ENCODE measurements at regions not wholly inside any gene's neighbourhood (a gene's known extent, or its start where the extent isn't known, plus 50 kb on each side); places are given as distances from the start of the nearest gene placed in this dataset.

GRCh38 chr1:208743361-208743760 lies 499.2 kb upstream of the PLXNA2 start:
- Histone ChIP-seq H3K27ac (ENCODE audit: low read depth in 1 of 2, low read length in 2 of 2) (no peak overlapping the region), H3K27me3 (ENCODE audit: control insufficient read depth in 1 of 2, insufficient read depth in 2 of 2, low read length in 2 of 2) (no peaks in the 10 kb centered on the region), H3K4me3 (ENCODE audit: low read length) (no peak overlapping the region), H3K36me3 (ENCODE audit: insufficient read depth, low read length) (no peaks in the 10 kb centered on the region), H3K9me3 (ENCODE audit: control insufficient read depth in 1 of 2, insufficient read depth in 1 of 2, low read length in 2 of 2) (peaks cover 0 to 13% of the 10 kb centered on the region in 2 experiments), H3K4me1 (ENCODE audit: insufficient read depth, low read length) (no peaks in the 10 kb centered on the region)
- ChIA-PET CTCF (no interaction called here), POLR2A (no interaction called here)
- no peaks in the 10 kb centered on the region for H3K4me1 Mint-ChIP-seq (ENCODE audit: low read depth)
- intact Hi-C loops (cut with DNase I, micrococcal nuclease) = no loop called here
- TF ChIP-seq CTCF (IDR thresholded peaks at IDR 0.05) = no peak
- ATAC-seq (ENCODE audit: poor library complexity) (no peak), DNase-seq (no peak)
- no peaks in the 10 kb centered on the region for H3K27me3 Mint-ChIP-seq
- H3K9me3 Mint-ChIP-seq = peaks cover 11% of the 10 kb centered on the region
- H3K4me3 Mint-ChIP-seq = no peak overlapping the region
- H3K27ac Mint-ChIP-seq = no peak overlapping the region
- H3K36me3 Mint-ChIP-seq (ENCODE audit: low read depth) = no peaks in the 10 kb centered on the region

- CTCF ChIA-PET = no interaction called here
- Mint-ChIP-seq H3K4me3 (no peak overlapping the region), H3K4me1 (ENCODE audit: low read depth) (no peaks in the 10 kb centered on the region), H3K9me3 (peaks cover 11% of the 10 kb centered on the region), H3K36me3 (ENCODE audit: low read depth) (no peaks in the 10 kb centered on the region), H3K27me3 (no peaks in the 10 kb centered on the region), H3K27ac (no peak overlapping the region)
- DNase-seq (no peak), ATAC-seq (ENCODE audit: poor library complexity) (no peak)
- intact Hi-C loops (cut with DNase I, micrococcal nuclease) = no loop called here
- Histone ChIP-seq H3K9me3 (ENCODE audit: control insufficient read depth in 1 of 2, insufficient read depth in 1 of 2, low read length in 2 of 2) (no peaks in the 10 kb centered on the region), H3K27ac (ENCODE audit: low read depth in 1 of 2, low read length in 2 of 2) (no peak overlapping the region), H3K4me1 (ENCODE audit: insufficient read depth, low read length) (no peaks in the 10 kb centered on the region), H3K27me3 (ENCODE audit: control insufficient read depth in 1 of 2, insufficient read depth in 2 of 2, low read length in 2 of 2) (peaks cover 0 to 6% of the 10 kb centered on the region in 2 experiments), H3K36me3 (ENCODE audit: insufficient read depth, low read length) (no peaks in the 10 kb centered on the region), H3K4me3 (ENCODE audit: low read length) (no peak overlapping the region)
- no peak for TF ChIP-seq CTCF (IDR thresholded peaks at IDR 0.05)
- POLR2A ChIA-PET = no interaction called here
Observed at GRCh38 chr1:208747979-208748378, 503.8 kb upstream of the PLXNA2 start.

- intact Hi-C loops (cut with DNase I, micrococcal nuclease) = no loop called here
- H3K4me3 ChIP-seq (ENCODE audit: low read length) = no peak overlapping the region
- H3K27me3 Mint-ChIP-seq = no peaks in the 10 kb centered on the region
- H3K27ac Mint-ChIP-seq = no peak overlapping the region
- H3K4me1 ChIP-seq (ENCODE audit: insufficient read depth, low read length) = no peaks in the 10 kb centered on the region
- H3K9me3 ChIP-seq (ENCODE audit: control insufficient read depth in 1 of 2, insufficient read depth in 1 of 2, low read length in 2 of 2) = no peaks in the 10 kb centered on the region
- CTCF ChIA-PET = no interaction called here
- H3K36me3 ChIP-seq (ENCODE audit: insufficient read depth, low read length) = no peaks in the 10 kb centered on the region
- no peak for DNase-seq
- H3K27ac ChIP-seq (ENCODE audit: low read depth in 1 of 2, low read length in 2 of 2) = no peak overlapping the region
- H3K4me3 Mint-ChIP-seq = no peak overlapping the region
- no peaks in the 10 kb centered on the region for H3K4me1 Mint-ChIP-seq (ENCODE audit: low read depth)
- TF ChIP-seq CTCF (IDR thresholded peaks at IDR 0.05) = no peak
- H3K27me3 ChIP-seq (ENCODE audit: control insufficient read depth in 1 of 2, insufficient read depth in 2 of 2, low read length in 2 of 2) = peaks cover 0 to 6% of the 10 kb centered on the region in 2 experiments
- ATAC-seq (ENCODE audit: poor library complexity) = no peak
- H3K36me3 Mint-ChIP-seq (ENCODE audit: low read depth) = no peaks in the 10 kb centered on the region
- POLR2A ChIA-PET = no interaction called here
- peaks cover 11% of the 10 kb centered on the region for H3K9me3 Mint-ChIP-seq
Observed at GRCh38 chr1:208748387-208749165, 504.4 kb upstream of the PLXNA2 start.
